Left hindlimb (tissue), 1 donor: ENCODE measurements at regions not wholly inside any gene's neighbourhood (a gene's known extent, or its start where the extent isn't known, plus 50 kb on each side); places are given as distances from the start of the nearest gene placed in this dataset.

Source experiments
- DNase-seq: peaks from one replicate; pipeline ENCODE4 v3.0.0-alpha.2; 2018

- DNase-seq, result no peak
Measured at GRCh38 chr1:232555494-232556210, 74.3 kb downstream of the SIPA1L2 start.

DNA sequence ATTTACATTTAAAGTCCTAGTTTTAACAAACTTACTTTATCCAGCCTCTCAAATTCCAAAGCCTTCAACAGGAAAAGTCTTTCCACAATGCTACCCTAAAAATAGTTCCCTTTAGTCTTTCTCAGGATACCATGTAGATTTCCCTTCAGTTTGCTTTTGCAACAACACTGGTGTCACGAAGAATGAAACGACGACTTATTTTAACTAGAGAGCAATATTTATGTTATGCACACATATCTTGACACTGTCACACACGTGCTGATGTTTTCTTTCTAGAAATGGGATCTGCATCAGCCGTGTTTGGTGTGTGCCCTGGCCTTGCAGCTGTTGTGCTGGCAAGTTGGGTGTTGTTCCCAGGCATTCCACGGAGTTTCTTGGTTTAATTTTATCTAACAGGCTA is 75.5 kb downstream of the SIPA1L2 start:
- no peak for DNase-seq

- no peak for DNase-seq
Measured at GRCh38 chr1:232553809-232554208, 76.1 kb downstream of the SIPA1L2 start.

DNA sequence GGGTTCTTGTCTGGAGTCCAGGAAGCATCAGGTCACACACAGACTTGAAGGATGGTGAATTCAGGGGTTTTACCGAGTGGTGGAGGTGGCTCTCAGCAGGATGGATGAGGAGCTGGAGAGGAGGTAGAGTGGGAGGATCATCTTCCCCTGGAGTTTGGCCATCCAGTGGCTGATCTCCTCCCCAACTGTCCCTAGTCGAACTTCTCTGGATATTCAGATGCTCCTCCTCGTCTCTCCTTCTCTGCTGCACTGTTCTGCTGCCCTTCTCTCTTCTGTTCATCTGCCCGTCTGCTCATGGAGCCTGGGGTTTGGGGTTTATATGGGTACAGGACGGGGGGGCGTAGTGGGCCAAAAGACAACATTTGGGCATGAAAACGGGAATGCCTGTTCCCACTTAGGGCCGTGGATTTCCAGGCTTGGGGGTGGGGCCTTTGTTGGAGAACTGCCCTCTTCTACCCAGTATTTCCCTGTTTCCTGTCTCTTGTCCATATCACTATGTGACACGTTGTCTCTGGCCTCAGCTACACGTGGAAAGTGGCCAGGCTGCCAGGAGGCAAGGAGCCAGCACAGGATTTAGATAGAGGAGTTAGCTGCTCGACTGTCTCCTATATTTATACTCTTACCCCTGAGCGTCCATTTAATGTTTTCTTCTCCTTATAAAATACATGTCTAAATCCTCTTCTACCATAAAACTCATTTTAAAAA is 76.7 kb downstream of the SIPA1L2 start:
- peak; percentile 67 for DNase-seq

DNA sequence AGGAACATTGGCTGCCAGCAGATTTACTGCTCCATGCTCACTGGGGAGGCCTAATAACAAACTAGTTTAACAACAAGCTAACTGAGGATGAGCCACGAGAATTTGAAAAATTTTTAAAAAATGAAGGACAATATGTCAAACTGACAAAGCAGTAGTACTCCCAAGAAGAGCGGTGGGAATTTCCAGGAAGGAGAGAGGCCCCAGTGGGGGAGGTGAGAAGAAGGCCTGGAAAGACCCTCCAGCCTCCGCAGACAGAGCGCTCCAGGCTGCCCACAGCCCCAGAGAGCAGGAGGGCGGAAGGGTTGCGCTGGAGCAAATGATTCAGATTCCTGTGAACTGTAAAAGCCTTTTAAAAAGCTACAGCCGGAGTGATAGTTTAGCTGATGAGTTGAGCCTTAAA is 78.5 kb downstream of the SIPA1L2 start:
- no peak for DNase-seq

- DNase-seq, result no peak
Measured at GRCh38 chr1:232550007-232550406, 79.9 kb downstream of the SIPA1L2 start.

DNA sequence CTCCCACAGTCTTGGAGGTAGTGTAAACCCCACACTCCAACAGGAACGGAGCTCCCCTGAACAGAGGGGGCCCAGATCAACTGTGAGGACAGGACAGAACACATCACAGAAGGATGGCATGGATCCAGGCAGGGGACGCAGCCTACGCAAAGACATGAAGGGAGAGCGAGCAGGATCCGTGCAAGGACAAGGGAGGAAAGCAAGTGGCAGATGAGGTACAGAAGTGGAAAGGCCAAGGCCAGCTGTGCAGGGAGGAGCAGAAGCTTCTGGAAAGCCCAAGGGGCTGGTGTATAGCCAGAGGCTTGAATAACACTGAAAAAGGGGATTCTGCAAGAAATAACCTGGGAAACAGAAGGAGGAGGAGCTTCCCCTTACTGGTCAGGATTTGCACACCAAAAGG is 81.2 kb downstream of the SIPA1L2 start:
- DNase-seq, result no peak

- DNase-seq, result no peak
Measured at GRCh38 chr1:232547938-232548484, 81.9 kb downstream of the SIPA1L2 start.

DNA sequence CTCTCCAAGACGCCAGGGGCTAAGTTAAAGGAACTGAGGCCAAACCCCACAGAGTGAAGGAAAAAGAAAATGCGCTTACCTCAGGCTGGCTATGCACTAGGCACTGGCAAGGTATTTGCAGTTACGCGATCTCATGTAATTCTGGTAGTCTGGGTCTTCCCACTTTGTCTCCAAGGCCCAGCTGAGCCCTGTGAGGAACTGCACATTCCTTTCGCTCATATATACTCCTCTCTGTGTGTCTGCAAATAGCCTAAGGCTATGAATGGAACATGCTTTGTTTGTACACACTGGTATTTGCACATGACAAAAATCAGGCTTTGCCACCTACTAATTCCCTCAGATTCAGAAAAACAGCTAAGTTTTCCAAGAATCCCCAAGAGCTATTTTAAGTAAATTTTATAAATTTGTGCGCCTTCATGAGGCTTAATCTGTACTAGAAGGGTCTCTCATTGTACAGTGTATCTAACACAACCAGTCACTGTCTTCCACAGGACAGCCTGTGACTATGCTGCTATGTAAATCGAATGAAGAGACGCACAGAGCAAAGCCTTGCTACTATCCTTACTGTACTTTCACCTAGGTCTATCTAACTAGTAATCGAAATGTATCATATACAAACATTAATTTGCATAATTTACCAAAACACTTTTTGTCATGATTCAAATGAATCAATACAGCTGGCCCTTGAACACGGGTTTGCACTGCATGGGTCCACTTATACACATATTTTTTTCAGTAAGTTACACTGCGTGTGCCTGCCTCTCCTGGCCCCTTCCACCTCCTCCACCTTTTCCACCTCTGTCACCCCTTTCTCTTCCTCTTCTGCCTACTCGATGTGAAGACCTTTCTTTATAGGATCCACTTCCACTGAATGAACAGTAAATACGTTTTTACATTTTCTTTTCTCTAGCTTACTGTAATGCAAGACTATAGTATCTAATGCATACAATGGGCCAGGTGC is 87.0 kb downstream of the SIPA1L2 start:
- DNase-seq, result no peak

- no peak for DNase-seq
Measured at GRCh38 chr1:232538943-232539302, 91.0 kb downstream of the SIPA1L2 start.

DNA sequence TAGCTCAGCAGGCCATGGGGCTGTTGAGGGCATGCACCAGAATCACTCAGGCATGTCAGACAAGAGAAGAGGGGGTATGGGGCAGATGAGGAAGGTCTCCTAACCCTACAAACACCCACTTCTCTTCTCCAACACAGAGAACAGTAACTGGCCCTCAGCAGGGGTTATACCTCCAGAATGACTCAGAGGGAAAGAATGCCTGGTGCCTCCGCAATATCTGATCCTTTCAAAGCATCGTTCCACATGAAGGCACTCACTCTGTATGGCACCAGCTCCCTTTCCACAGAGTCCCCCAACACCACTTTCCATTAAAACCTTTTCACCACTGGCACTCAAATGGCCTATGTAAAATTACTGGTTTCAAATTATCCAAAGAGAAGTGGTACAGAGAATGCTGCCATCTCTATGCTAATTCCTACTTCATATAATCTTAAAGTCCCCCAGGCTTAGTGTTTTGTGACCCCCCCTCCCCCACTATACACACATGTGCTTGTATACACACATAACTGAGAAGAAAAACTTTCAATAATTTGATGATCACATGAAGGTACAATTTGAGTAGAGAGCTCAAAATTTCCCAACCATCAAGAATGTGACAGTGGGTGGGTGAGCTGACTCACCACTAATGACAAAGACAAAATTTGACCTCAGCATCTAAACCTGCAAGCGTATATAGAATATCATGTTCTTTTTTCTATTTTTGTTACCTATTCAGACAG is 91.5 kb downstream of the SIPA1L2 start:
- DNase-seq, result no peak

DNA sequence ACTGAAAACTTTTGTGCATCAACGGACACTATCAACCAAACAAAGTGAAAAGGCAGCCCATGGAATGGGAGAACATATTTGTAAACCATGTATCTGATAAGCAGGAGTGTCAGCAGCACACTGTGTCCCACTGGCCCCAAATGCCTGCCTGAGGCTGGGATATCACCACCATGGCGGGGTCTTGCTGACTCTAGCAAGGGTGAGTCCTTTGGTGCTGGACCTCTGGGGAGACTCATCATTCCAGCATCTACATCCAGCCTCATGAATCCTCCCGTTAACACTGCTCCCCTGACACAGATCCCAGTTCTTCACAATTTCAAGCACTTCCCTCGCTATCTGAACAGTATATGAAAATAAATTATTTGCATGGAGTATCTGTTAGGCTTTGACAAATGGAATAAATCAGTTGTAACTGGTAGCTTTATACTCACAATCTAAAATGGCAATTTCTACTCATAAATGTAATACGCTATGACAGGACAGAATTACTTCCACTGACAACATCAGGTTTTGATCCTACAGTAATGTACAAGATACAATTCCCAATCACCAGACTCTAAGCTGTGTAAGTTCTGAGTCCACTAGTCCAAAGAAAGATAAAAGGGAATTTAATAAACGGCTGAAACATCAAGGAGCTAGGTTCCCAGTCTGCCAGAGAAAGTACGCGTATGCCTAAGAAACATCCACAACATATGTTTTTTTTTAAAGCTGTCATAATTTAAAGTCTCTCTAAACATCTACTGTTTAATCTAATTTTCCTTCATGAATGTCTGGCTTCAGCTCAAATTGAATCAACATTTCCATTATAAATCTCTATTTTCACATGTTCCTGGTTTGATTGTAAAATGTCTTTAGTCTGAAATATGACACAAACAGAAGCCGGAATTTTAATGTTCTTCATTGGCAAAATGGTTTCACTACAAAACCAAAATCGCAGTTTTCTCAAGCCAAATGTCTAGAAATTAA is 95.1 kb downstream of the SIPA1L2 start:
- DNase-seq, result no peak

- no peak for DNase-seq
Measured at GRCh38 chr1:232533328-232533727, 96.6 kb downstream of the SIPA1L2 start.

DNA sequence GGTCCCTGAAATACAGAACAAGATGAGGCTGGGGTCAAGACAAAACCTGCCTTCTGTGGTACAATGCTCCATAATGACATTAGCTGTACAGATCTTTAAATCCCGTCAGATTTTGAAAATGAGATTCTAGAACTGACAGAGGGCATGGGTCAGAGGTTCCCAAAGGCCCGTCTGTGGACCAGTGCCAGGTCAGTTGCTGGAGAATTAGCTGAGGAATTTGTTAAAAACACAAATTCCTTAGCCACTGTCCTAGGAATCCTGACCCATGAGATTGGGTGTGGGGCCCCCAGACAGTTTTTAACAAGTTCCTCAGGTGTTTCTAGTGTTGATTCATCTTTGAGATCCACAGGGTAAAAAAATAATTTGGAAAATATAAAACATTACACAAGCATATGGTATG is 97.0 kb downstream of the SIPA1L2 start:
- DNase-seq, result no peak

DNA sequence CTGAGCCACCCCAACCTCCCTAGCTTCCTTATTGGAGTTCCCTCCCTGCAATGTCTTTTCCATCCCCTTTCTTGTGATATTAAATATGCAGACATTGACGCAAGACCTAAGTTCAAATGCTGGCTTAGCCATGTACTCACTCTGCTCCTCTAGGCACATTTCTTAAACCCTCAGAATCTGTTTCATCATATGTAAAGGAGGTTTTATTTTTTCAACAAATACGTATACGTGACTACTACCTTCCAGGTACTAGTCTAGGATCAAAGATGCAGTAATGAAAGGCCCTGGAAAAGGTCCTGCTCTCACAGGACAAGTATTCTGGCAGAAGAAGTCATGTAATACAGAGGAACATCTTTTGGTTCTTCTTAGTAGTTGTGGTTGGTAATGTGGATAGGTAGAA is 98.6 kb downstream of the SIPA1L2 start:
- DNase-seq, result no peak

GRCh38 chr1:232529747-232530146 is 100.2 kb downstream of the SIPA1L2 start:
- no peak for DNase-seq

GRCh38 chr1:232528472-232529089 is 101.4 kb downstream of the SIPA1L2 start:
- DNase-seq, result no peak

DNA sequence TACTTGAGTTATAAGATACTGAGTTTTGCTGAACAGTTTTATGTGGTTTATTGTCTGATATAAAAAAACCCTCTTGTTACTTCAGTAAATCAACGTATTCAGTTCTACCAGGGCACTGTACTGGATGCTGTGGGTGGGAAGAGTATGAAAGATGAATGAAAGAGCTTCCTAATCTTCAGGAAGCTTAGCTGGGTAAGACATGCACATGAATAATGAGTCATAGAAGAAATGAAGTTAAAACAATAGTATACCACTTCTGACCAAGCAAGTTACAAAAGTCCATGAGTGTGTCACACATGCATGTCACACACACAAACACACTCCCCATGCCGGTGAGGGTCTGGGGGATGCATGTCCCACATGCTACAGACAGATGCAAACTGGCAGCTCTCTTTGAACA is 105.9 kb downstream of the SIPA1L2 start:
- DNase-seq, result no peak

GRCh38 chr1:232522189-232522588 is 107.7 kb downstream of the SIPA1L2 start:
- no peak for DNase-seq

GRCh38 chr1:232521660-232522059 is 108.3 kb downstream of the SIPA1L2 start:
- no peak for DNase-seq

DNA sequence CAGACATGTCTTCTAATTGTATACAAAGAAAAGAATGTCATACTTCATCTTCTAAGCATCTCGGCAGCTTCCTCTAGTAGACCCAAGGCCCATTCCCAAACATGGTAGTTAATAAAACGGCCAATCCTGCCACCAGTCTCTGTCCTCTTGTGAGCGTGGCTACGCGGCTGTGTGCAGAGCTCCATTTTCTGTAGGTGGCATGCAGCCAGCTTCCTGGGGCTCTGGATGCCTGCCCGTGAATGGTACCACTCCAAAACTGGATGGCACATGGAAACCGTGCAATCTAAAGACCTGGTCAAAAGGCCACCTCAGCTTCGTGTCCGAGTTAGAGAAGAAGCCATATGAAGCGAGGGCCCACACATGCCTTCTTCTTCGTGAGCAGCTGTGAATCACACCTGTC is 110.7 kb downstream of the SIPA1L2 start:
- no peak for DNase-seq
